SK-N-MC (cell line): ENCODE measurements at regions not wholly inside any gene's neighbourhood (a gene's known extent, or its start where the extent isn't known, plus 50 kb on each side); places are given as distances from the start of the nearest gene placed in this dataset.

Experiments used
- EZH2 ChIP-seq: fragments of 200-600 bp; sonication (generic); IDR thresholded peaks from one replicate; pipeline ENCODE4 v1.6.1; 2017; ENCODE audit warnings: antibody characterized with exemption
- FOXP2 ChIP-seq: optimal IDR thresholded peaks from 2 replicates; pipeline ENCODE3; 2011; ENCODE audit warnings: mild to moderate bottlenecking, moderate library complexity; ENCODE audit not compliant: insufficient read depth; ENCODE audit errors: extremely low read length, control extremely low read depth
- POLR2AphosphoS5 ChIP-seq: IDR thresholded peaks from 2 replicates; pipeline ENCODE4 v1.6.1; 2012; ENCODE audit warnings: mild to moderate bottlenecking, low read depth, low read length, borderline replicate concordance

DNA sequence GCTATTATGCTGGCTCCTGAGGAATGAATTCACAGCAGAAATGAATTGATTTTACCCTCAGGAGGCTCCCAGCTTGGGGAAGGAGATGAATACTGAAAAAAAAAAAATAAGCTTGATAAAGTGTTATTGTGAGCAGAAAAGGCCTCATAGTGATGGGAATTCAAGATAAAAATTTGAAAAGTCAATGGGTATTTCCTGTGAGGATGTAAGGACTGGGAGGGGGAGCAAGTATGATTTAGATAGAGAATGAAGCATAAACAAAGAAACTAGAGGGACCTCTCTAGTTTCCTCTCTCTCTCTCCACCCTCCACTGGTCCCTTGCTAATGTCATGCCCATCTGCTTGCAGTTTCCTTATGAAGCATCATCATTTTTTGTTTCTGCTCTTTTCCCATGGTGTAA lies 439.0 kb upstream of the PLXNA2 start:
- TF ChIP-seq FOXP2 (no peak), POLR2AphosphoS5 (no peak), EZH2 (no peak)
